ENCODE measurements at regions not wholly inside any gene's neighbourhood (a gene's known extent, or its start where the extent isn't known, plus 50 kb on each side); places are given as distances from the start of the nearest gene placed in this dataset.

DNA sequence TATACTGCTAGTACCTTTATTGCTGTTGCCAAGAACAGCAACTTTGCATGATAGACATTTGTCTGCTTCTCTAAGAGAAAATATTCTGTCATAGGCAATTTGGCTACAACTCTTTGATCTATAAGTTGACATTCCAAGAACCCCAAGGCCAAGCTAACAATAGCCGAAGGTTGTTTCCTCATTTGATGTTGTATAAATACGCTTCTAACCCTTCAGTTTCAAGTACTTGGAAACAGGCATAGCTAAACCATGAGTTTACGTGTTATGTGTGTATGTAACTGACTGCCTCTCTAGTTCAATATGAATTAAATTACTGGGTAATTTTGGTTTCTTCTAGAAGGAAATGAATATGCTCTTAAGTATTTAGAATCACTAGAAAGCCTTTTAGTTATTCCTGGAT is 1034.0 kb downstream of the TLE4 start:
- TF ChIP-seq CTCF (conservative IDR thresholded peaks at IDR 0.05) (no peak), ZFX (IDR thresholded peaks at IDR 0.05) (no peak)

Measured in C4-2B (cell line).